ENCODE measurements at regions not wholly inside any gene's neighbourhood (a gene's known extent, or its start where the extent isn't known, plus 50 kb on each side); places are given as distances from the start of the nearest gene placed in this dataset.

- TF ChIP-seq, protein P1, sequence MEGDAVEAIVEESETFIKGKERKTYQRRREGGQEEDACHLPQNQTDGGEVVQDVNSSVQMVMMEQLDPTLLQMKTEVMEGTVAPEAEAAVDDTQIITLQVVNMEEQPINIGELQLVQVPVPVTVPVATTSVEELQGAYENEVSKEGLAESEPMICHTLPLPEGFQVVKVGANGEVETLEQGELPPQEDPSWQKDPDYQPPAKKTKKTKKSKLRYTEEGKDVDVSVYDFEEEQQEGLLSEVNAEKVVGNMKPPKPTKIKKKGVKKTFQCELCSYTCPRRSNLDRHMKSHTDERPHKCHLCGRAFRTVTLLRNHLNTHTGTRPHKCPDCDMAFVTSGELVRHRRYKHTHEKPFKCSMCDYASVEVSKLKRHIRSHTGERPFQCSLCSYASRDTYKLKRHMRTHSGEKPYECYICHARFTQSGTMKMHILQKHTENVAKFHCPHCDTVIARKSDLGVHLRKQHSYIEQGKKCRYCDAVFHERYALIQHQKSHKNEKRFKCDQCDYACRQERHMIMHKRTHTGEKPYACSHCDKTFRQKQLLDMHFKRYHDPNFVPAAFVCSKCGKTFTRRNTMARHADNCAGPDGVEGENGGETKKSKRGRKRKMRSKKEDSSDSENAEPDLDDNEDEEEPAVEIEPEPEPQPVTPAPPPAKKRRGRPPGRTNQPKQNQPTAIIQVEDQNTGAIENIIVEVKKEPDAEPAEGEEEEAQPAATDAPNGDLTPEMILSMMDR (IDR thresholded peaks at IDR 0.05; ENCODE audit: low read length) = no peak
- TF ChIP-seq EZH2 (optimal IDR thresholded peaks at IDR 0.05; ENCODE audit: low read depth, low read length) = no peak
These were observed 287.2 kb upstream of the GYPC start for GRCh38 chr2:126368758-126369157.
